K562 (cell line): ENCODE measurements at regions not wholly inside any gene's neighbourhood (a gene's known extent, or its start where the extent isn't known, plus 50 kb on each side); places are given as distances from the start of the nearest gene placed in this dataset.
A peak's percentile ranks its signal among the peaks of the same experiment; 100 is the strongest.

Experiments
- GABPB2 ChIP-seq: fragments of 250-450 bp; sonication (Bioruptor Pico); conservative IDR thresholded peaks from 2 replicates; pipeline ENCODE4 v1.5.1; 2021; ENCODE audit warnings: mild to moderate bottlenecking
- NR2C1 ChIP-seq, 2 experiments: fragments of 450-650 bp; IDR thresholded peaks; 2 replicates each; pipeline ENCODE4 v1.6.1; 2017; ENCODE audit warnings: mild to moderate bottlenecking in 2 of 2, antibody characterized with exemption in 1 of 2, inconsistent platforms in 1 of 2, missing compliant biosample characterization in 1 of 2, missing genetic modification characterization in 1 of 2
- STAG1 ChIP-seq: sonication (generic); formaldehyde crosslinking; IDR thresholded peaks from 2 replicates; pipeline ENCODE4 v1.5.0; 2020; ENCODE audit warnings: missing genetic modification reagents, borderline replicate concordance
- ZBTB17 ChIP-seq: fragments of 450-650 bp; formaldehyde crosslinking; IDR thresholded peaks from 2 replicates; pipeline ENCODE4 v1.4.0; 2020; ENCODE audit warnings: mild to moderate bottlenecking
- TF ChIP-seq, protein P1 (sequence below), 3 experiments: IDR thresholded peaks in 2 of 3; conservative IDR thresholded peaks in 1 of 3; 2 replicates each; pipeline ENCODE4 v1.5.1; 2011 to 2012; ENCODE audit warnings: low read length in 3 of 3, mild to moderate bottlenecking in 3 of 3, control low read depth in 2 of 3, improper control_type of control experiment in 1 of 3, inconsistent platforms in 1 of 3, low read depth in 1 of 3, mixed read lengths in 1 of 3, moderate library complexity in 1 of 3; ENCODE audit not compliant: insufficient read depth in 2 of 3
- TF ChIP-seq, protein P2 (sequence below): fragments of 250-450 bp; sonication (Bioruptor Pico); IDR thresholded peaks from 2 replicates; pipeline ENCODE4 v1.9.0; 2021; ENCODE audit warnings: mild to moderate bottlenecking
- TF ChIP-seq, protein P3 (sequence below): fragments of 250-450 bp; sonication (Bioruptor Pico); IDR thresholded peaks from 2 replicates; pipeline ENCODE4 v1.5.1; 2021; ENCODE audit warnings: mild to moderate bottlenecking
- TF ChIP-seq, protein P4 (sequence below): fragments of 250-450 bp; sonication (Bioruptor Pico); IDR thresholded peaks from 2 replicates; pipeline ENCODE4 v1.9.0; 2021; ENCODE audit warnings: mild to moderate bottlenecking, inconsistent platforms
- TF ChIP-seq, protein P5 (sequence below), 2 experiments: fragments of 450-650 bp; formaldehyde crosslinking in 1 of 2; IDR thresholded peaks; 2 replicates each; pipeline versions ENCODE4 v1.4.0 to v1.6.1; 2014 to 2020; ENCODE audit warnings: mild to moderate bottlenecking in 2 of 2, borderline replicate concordance in 1 of 2, low read depth in 1 of 2

DNA sequence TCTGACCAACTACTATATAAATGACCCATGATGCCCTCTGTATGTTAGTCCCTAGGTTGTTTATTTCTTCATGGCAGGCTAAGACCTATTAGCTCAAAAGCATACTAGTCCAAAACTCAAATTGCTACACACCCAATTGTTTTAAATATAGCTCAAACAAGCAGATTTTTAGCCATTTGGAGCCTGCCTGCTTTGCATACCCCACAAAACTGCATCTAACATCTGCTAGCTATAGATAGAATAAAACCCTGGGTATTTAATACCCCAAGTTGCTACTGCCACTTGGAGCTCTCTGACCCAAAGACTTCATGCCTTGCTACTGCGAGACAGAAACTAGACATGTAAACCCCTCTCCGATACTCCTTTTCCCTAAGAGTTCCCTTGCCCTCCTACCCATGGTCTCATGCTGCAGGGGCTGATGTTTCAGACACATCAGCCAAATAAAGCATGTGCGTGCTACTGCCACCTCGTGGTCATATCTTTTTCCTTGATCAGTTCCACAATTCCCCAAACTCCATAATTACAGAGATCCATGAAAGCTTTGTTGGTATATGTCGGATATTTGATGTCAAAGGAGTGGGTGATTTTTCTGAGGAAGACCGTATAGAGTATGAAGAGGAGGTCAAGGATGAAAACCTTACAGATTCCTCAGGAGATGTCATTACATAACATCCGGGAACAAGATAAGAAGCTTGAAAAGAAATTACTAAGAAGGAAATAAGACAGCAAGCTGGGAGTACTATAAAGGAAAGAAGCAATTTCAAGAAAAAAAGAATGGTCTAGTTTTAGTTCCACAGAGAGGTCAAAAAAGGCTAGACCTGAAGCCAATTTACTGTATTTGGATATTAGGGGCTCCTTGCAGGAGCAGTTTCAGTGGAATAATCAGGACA is 386.6 kb downstream of the SH2D4B start (continued):
- TF ChIP-seq, protein P1, sequence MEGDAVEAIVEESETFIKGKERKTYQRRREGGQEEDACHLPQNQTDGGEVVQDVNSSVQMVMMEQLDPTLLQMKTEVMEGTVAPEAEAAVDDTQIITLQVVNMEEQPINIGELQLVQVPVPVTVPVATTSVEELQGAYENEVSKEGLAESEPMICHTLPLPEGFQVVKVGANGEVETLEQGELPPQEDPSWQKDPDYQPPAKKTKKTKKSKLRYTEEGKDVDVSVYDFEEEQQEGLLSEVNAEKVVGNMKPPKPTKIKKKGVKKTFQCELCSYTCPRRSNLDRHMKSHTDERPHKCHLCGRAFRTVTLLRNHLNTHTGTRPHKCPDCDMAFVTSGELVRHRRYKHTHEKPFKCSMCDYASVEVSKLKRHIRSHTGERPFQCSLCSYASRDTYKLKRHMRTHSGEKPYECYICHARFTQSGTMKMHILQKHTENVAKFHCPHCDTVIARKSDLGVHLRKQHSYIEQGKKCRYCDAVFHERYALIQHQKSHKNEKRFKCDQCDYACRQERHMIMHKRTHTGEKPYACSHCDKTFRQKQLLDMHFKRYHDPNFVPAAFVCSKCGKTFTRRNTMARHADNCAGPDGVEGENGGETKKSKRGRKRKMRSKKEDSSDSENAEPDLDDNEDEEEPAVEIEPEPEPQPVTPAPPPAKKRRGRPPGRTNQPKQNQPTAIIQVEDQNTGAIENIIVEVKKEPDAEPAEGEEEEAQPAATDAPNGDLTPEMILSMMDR (IDR thresholded peaks at IDR 0.05 in 2 of 3, conservative IDR thresholded peaks at IDR 0.05 in 1 of 3; ENCODE audit: insufficient read depth in 2 of 3, low read depth in 1 of 3, low read length in 3 of 3) = peak; percentile 67 to 74 (median 70)
- TF ChIP-seq NR2C1 (IDR thresholded peaks at IDR 0.05) (no peak), NR2C1 (tag; IDR thresholded peaks at IDR 0.05) (no peak), GABPB2 (no peak), STAG1 (CRISPR knock-in tag) (peak; percentile 36; the same call in 1 of the 2 replicates), ZBTB17 (no peak)
- TF ChIP-seq, protein P2, sequence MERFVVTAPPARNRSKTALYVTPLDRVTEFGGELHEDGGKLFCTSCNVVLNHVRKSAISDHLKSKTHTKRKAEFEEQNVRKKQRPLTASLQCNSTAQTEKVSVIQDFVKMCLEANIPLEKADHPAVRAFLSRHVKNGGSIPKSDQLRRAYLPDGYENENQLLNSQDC (CRISPR knock-in tag) = no peak
- TF ChIP-seq, protein P3, sequence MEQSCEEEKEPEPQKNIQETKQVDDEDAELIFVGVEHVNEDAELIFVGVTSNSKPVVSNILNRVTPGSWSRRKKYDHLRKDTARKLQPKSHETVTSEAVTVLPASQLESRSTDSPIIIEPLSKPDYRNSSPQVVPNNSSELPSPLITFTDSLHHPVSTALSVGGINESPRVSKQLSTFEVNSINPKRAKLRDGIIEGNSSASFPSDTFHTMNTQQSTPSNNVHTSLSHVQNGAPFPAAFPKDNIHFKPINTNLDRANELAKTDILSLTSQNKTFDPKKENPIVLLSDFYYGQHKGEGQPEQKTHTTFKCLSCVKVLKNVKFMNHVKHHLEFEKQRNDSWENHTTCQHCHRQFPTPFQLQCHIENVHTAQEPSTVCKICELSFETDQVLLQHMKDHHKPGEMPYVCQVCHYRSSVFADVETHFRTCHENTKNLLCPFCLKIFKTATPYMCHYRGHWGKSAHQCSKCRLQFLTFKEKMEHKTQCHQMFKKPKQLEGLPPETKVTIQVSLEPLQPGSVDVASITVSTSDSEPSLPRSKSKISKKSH (CRISPR knock-in tag) = no peak
- TF ChIP-seq, protein P4, sequence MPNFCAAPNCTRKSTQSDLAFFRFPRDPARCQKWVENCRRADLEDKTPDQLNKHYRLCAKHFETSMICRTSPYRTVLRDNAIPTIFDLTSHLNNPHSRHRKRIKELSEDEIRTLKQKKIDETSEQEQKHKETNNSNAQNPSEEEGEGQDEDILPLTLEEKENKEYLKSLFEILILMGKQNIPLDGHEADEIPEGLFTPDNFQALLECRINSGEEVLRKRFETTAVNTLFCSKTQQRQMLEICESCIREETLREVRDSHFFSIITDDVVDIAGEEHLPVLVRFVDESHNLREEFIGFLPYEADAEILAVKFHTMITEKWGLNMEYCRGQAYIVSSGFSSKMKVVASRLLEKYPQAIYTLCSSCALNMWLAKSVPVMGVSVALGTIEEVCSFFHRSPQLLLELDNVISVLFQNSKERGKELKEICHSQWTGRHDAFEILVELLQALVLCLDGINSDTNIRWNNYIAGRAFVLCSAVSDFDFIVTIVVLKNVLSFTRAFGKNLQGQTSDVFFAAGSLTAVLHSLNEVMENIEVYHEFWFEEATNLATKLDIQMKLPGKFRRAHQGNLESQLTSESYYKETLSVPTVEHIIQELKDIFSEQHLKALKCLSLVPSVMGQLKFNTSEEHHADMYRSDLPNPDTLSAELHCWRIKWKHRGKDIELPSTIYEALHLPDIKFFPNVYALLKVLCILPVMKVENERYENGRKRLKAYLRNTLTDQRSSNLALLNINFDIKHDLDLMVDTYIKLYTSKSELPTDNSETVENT (CRISPR knock-in tag) = no peak
- TF ChIP-seq, protein P5, sequence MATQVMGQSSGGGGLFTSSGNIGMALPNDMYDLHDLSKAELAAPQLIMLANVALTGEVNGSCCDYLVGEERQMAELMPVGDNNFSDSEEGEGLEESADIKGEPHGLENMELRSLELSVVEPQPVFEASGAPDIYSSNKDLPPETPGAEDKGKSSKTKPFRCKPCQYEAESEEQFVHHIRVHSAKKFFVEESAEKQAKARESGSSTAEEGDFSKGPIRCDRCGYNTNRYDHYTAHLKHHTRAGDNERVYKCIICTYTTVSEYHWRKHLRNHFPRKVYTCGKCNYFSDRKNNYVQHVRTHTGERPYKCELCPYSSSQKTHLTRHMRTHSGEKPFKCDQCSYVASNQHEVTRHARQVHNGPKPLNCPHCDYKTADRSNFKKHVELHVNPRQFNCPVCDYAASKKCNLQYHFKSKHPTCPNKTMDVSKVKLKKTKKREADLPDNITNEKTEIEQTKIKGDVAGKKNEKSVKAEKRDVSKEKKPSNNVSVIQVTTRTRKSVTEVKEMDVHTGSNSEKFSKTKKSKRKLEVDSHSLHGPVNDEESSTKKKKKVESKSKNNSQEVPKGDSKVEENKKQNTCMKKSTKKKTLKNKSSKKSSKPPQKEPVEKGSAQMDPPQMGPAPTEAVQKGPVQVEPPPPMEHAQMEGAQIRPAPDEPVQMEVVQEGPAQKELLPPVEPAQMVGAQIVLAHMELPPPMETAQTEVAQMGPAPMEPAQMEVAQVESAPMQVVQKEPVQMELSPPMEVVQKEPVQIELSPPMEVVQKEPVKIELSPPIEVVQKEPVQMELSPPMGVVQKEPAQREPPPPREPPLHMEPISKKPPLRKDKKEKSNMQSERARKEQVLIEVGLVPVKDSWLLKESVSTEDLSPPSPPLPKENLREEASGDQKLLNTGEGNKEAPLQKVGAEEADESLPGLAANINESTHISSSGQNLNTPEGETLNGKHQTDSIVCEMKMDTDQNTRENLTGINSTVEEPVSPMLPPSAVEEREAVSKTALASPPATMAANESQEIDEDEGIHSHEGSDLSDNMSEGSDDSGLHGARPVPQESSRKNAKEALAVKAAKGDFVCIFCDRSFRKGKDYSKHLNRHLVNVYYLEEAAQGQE (IDR thresholded peaks at IDR 0.05; ENCODE audit: borderline replicate concordance) = peak; percentile 70
- TF ChIP-seq, protein P5 (CRISPR knock-in tag; IDR thresholded peaks at IDR 0.05; ENCODE audit: low read depth) = no peak
